SU-DHL-6 (cell line): ENCODE measurements at regions not wholly inside any gene's neighbourhood (a gene's known extent, or its start where the extent isn't known, plus 50 kb on each side); places are given as distances from the start of the nearest gene placed in this dataset.

Source experiments
- H2AFZ ChIP-seq: fragments of 200-600 bp; sonication (generic); 2 replicates; pipeline ENCODE4 v1.6.1; 2014; ENCODE audit warnings: low read depth, mild to moderate bottlenecking, moderate library complexity, mixed read lengths, antibody characterized with exemption, low read length; ENCODE audit not compliant: severe bottlenecking
- H3F3A ChIP-seq: fragments of 200-600 bp; shearing (Covaris generic); 2 replicates; pipeline ENCODE4 v1.6.0; 2016; ENCODE audit warnings: antibody characterized with exemption, mild to moderate bottlenecking; ENCODE audit not compliant: insufficient read depth
- H3K27ac ChIP-seq: fragments of 200-600 bp; sonication (generic); 2 replicates; pipeline ENCODE4 v1.5.1; 2016; ENCODE audit warnings: low read depth, mild to moderate bottlenecking, low read length, moderate library complexity, mixed read lengths
- H3K27me3 ChIP-seq: fragments of 200-600 bp; sonication (generic), shearing (Covaris generic); 2 replicates; pipeline ENCODE4 v1.6.0; 2014; ENCODE audit warnings: mild to moderate bottlenecking, low read length
- H3K36me3 ChIP-seq: fragments of 200-600 bp; sonication (generic); 2 replicates; pipeline ENCODE4 v1.6.1; 2014; ENCODE audit warnings: mild to moderate bottlenecking, low read length, mixed read lengths
- H3K4me2 ChIP-seq: fragments of 300-600, 200-600 bp; shearing (Covaris generic), sonication (generic); 2 replicates; pipeline ENCODE4 v1.6.0; 2014; ENCODE audit warnings: low read length, low read depth, mild to moderate bottlenecking; ENCODE audit not compliant: poor library complexity, severe bottlenecking
- H3K4me3 ChIP-seq: fragments of 200-600 bp; sonication (generic); 2 replicates; pipeline ENCODE4 v1.5.1; 2014; ENCODE audit warnings: antibody characterized with exemption, low read length, mild to moderate bottlenecking, mixed read lengths; ENCODE audit not compliant: insufficient read depth, poor library complexity, severe bottlenecking
- H3K79me2 ChIP-seq: fragments of 200-600 bp; sonication (generic); 2 replicates; pipeline ENCODE4 v1.6.1; 2014; ENCODE audit warnings: mild to moderate bottlenecking, low read length, moderate library complexity; ENCODE audit not compliant: insufficient read depth
- H3K9ac ChIP-seq: fragments of 200-600 bp; sonication (generic); 2 replicates; pipeline ENCODE4 v1.7.0; 2014; ENCODE audit warnings: mild to moderate bottlenecking, low read length
- H3K9me2 ChIP-seq: fragments of 200-600 bp; sonication (generic); replicated peaks from 2 replicates; pipeline ENCODE4 v1.6.1; 2014; ENCODE audit warnings: low read length; ENCODE audit not compliant: insufficient read depth
- H3K9me3 ChIP-seq: fragments of 200-600 bp; sonication (generic); 2 replicates; pipeline ENCODE4 v1.6.1; 2014; ENCODE audit warnings: low read length, mixed read lengths; ENCODE audit not compliant: insufficient read depth
- H4K20me1 ChIP-seq: fragments of 200-600 bp; sonication (generic); 2 replicates; pipeline ENCODE4 v1.6.1; 2014; ENCODE audit warnings: low read depth, mild to moderate bottlenecking, antibody characterized with exemption, low read length, moderate library complexity, mixed read lengths
- CTCF ChIP-seq: fragments of 200-600 bp; sonication (generic); IDR thresholded peaks from one replicate; pipeline ENCODE4 v1.5.1; 2017; ENCODE audit warnings: antibody characterized with exemption, mild to moderate bottlenecking, low read length, moderate library complexity; ENCODE audit not compliant: insufficient read depth, poor library complexity, severe bottlenecking
- EZH2phosphoT487 ChIP-seq: fragments of 200-600 bp; sonication (generic), shearing (Covaris generic); conservative IDR thresholded peaks from 2 replicates; pipeline ENCODE4 v1.6.1; 2018; ENCODE audit warnings: mild to moderate bottlenecking, antibody characterized with exemption, low read length, moderate library complexity, mixed read lengths

- Histone ChIP-seq H3K4me2 (no peak overlapping the region), H3K27me3 (no peaks in the 10 kb centered on the region), H2AFZ (no peak overlapping the region), H4K20me1 (no peaks in the 10 kb centered on the region), H3F3A (no peaks in the 10 kb centered on the region), H3K9me3 (no peaks in the 10 kb centered on the region), H3K27ac (no peak overlapping the region), H3K9ac (no peak overlapping the region), H3K4me3 (no peak overlapping the region), H3K79me2 (no peaks in the 10 kb centered on the region), H3K36me3 (no peaks in the 10 kb centered on the region), H3K9me2 (no peaks in the 10 kb centered on the region)
- TF ChIP-seq CTCF (no peak), EZH2phosphoT487 (no peak)
Observed at GRCh38 chr4:86450861-86451260, 91.0 kb upstream of the MAPK10 start.

GRCh38 chr4:86451560-86452330 is 91.9 kb upstream of the MAPK10 start:
- no peaks in the 10 kb centered on the region for H3K9me3 ChIP-seq
- H3K79me2 ChIP-seq = no peaks in the 10 kb centered on the region
- no peak overlapping the region for H3K4me2 ChIP-seq
- H4K20me1 ChIP-seq = no peaks in the 10 kb centered on the region
- no peak overlapping the region for H3K4me3 ChIP-seq
- H3F3A ChIP-seq = no peaks in the 10 kb centered on the region
- no peak overlapping the region for H3K27ac ChIP-seq
- no peaks in the 10 kb centered on the region for H3K27me3 ChIP-seq
- no peak overlapping the region for H3K9ac ChIP-seq
- no peak overlapping the region for H2AFZ ChIP-seq
- H3K9me2 ChIP-seq = no peaks in the 10 kb centered on the region
- TF ChIP-seq EZH2phosphoT487 (no peak), CTCF (no peak)
- no peaks in the 10 kb centered on the region for H3K36me3 ChIP-seq

- Histone ChIP-seq H3K36me3 (no peaks in the 10 kb centered on the region), H3K9me3 (no peaks in the 10 kb centered on the region), H3K27me3 (no peaks in the 10 kb centered on the region), H4K20me1 (no peaks in the 10 kb centered on the region), H3K4me3 (no peak overlapping the region), H3K27ac (no peak overlapping the region), H3K9ac (no peak overlapping the region), H2AFZ (no peak overlapping the region), H3K79me2 (no peaks in the 10 kb centered on the region), H3K4me2 (no peak overlapping the region), H3F3A (no peaks in the 10 kb centered on the region), H3K9me2 (no peaks in the 10 kb centered on the region)
- no peak for TF ChIP-seq CTCF
- no peak for TF ChIP-seq EZH2phosphoT487
Observed at GRCh38 chr4:86452422-86452891, 92.6 kb upstream of the MAPK10 start.
